DOHH2 (cell line): ENCODE measurements at regions not wholly inside any gene's neighbourhood (a gene's known extent, or its start where the extent isn't known, plus 50 kb on each side); places are given as distances from the start of the nearest gene placed in this dataset.

Experiments
- EZH2phosphoT487 ChIP-seq: fragments of 200-600 bp; sonication (generic); IDR thresholded peaks from 2 replicates; pipeline ENCODE4 v1.6.1; 2017; ENCODE audit warnings: borderline replicate concordance, mild to moderate bottlenecking, antibody characterized with exemption, low read length, moderate library complexity, mixed read lengths
- TF ChIP-seq, protein P1 (sequence below): fragments of 200-600 bp; sonication (generic); IDR thresholded peaks from one replicate; pipeline ENCODE4 v1.5.1; 2014; ENCODE audit warnings: antibody characterized with exemption, mild to moderate bottlenecking, low read depth, low read length; ENCODE audit not compliant: poor library complexity, severe bottlenecking

DNA sequence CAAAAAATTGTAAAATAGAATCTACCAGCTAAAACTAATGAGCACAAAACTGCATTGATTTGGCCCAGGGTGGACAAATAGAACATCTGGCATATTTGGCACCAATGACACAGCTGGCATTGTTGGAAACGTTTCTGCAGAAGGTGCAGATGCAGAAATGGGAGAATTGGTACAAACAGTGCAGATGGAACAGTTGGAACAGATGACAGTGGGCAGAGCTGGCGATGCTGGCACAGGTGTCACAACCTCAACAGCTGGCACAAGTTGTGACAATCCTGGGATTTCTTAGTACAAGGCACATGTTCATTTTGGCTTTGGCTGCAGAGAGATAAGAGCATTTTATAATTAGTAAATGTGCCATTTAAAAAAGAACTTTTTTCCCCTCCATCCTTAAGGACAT lies 91.1 kb upstream of the ZBTB18 start:
- TF ChIP-seq, protein P1, sequence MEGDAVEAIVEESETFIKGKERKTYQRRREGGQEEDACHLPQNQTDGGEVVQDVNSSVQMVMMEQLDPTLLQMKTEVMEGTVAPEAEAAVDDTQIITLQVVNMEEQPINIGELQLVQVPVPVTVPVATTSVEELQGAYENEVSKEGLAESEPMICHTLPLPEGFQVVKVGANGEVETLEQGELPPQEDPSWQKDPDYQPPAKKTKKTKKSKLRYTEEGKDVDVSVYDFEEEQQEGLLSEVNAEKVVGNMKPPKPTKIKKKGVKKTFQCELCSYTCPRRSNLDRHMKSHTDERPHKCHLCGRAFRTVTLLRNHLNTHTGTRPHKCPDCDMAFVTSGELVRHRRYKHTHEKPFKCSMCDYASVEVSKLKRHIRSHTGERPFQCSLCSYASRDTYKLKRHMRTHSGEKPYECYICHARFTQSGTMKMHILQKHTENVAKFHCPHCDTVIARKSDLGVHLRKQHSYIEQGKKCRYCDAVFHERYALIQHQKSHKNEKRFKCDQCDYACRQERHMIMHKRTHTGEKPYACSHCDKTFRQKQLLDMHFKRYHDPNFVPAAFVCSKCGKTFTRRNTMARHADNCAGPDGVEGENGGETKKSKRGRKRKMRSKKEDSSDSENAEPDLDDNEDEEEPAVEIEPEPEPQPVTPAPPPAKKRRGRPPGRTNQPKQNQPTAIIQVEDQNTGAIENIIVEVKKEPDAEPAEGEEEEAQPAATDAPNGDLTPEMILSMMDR, result no peak
- TF ChIP-seq EZH2phosphoT487, result no peak
